ENCODE measurements at regions not wholly inside any gene's neighbourhood (a gene's known extent, or its start where the extent isn't known, plus 50 kb on each side); places are given as distances from the start of the nearest gene placed in this dataset.

- no peak overlapping the region for H3K4me3 Mint-ChIP-seq
- H3K27ac Mint-ChIP-seq = no peak overlapping the region
- H3K36me3 Mint-ChIP-seq (ENCODE audit: insufficient read depth) = no peaks in the 10 kb centered on the region
- H3K4me1 Mint-ChIP-seq (ENCODE audit: low read depth in 2 of 2) = no peaks in the 10 kb centered on the region
- no peaks in the 10 kb centered on the region for H3K9me3 Mint-ChIP-seq
- ATAC-seq (replicated peaks) (no peak), DNase-seq (no peak)
- H3K27me3 Mint-ChIP-seq = no peaks in the 10 kb centered on the region
These were observed 310.1 kb downstream of the MYCN start for GRCh38 chr2:16250466-16250865.

GRCh38 chr2:16250056-16250425 lies 309.7 kb downstream of the MYCN start:
- Mint-ChIP-seq H3K27me3 (no peaks in the 10 kb centered on the region), H3K36me3 (ENCODE audit: insufficient read depth) (no peaks in the 10 kb centered on the region), H3K4me3 (no peak overlapping the region), H3K9me3 (no peaks in the 10 kb centered on the region), H3K27ac (no peak overlapping the region), H3K4me1 (ENCODE audit: low read depth in 2 of 2) (no peaks in the 10 kb centered on the region)
- DNase-seq (no peak), ATAC-seq (replicated peaks) (no peak)

- no peak overlapping the region for H3K4me3 Mint-ChIP-seq
- no peaks in the 10 kb centered on the region for H3K4me1 Mint-ChIP-seq (ENCODE audit: low read depth in 2 of 2)
- no peaks in the 10 kb centered on the region for H3K27me3 Mint-ChIP-seq
- H3K9me3 Mint-ChIP-seq = no peaks in the 10 kb centered on the region
- H3K27ac Mint-ChIP-seq = no peak overlapping the region
- DNase-seq (no peak), ATAC-seq (replicated peaks) (no peak)
- no peaks in the 10 kb centered on the region for H3K36me3 Mint-ChIP-seq (ENCODE audit: insufficient read depth)
These were observed 309.1 kb downstream of the MYCN start for GRCh38 chr2:16249246-16250055.

- Mint-ChIP-seq H3K4me1 (ENCODE audit: low read depth in 2 of 2) (no peaks in the 10 kb centered on the region), H3K4me3 (no peak overlapping the region), H3K36me3 (ENCODE audit: insufficient read depth) (no peaks in the 10 kb centered on the region), H3K9me3 (no peaks in the 10 kb centered on the region), H3K27ac (no peak overlapping the region), H3K27me3 (no peaks in the 10 kb centered on the region)
- ATAC-seq (replicated peaks) (no peak), DNase-seq (no peak)
These were observed 308.3 kb downstream of the MYCN start for GRCh38 chr2:16248571-16249105.

GRCh38 chr2:16247326-16248122 lies 307.2 kb downstream of the MYCN start:
- H3K9me3 Mint-ChIP-seq = no peaks in the 10 kb centered on the region
- H3K36me3 Mint-ChIP-seq (ENCODE audit: insufficient read depth) = no peaks in the 10 kb centered on the region
- no peaks in the 10 kb centered on the region for H3K4me1 Mint-ChIP-seq (ENCODE audit: low read depth in 2 of 2)
- H3K4me3 Mint-ChIP-seq = no peak overlapping the region
- no peak overlapping the region for H3K27ac Mint-ChIP-seq
- DNase-seq (no peak), ATAC-seq (replicated peaks) (no peak)
- H3K27me3 Mint-ChIP-seq = no peaks in the 10 kb centered on the region

- ATAC-seq (replicated peaks) (no peak), DNase-seq (no peak)
- no peaks in the 10 kb centered on the region for H3K4me1 Mint-ChIP-seq (ENCODE audit: low read depth in 2 of 2)
- H3K36me3 Mint-ChIP-seq (ENCODE audit: insufficient read depth) = no peaks in the 10 kb centered on the region
- no peaks in the 10 kb centered on the region for H3K27me3 Mint-ChIP-seq
- H3K4me3 Mint-ChIP-seq = no peak overlapping the region
- H3K27ac Mint-ChIP-seq = no peak overlapping the region
- peaks cover 0 to 1% of the 10 kb centered on the region in 2 donors for H3K9me3 Mint-ChIP-seq
These were observed 306.6 kb downstream of the MYCN start for GRCh38 chr2:16246911-16247310.

GRCh38 chr2:16246281-16246850 lies 306.0 kb downstream of the MYCN start:
- H3K9me3 Mint-ChIP-seq = peaks cover 0 to 1% of the 10 kb centered on the region in 2 donors
- H3K4me1 Mint-ChIP-seq (ENCODE audit: low read depth in 2 of 2) = no peaks in the 10 kb centered on the region
- no peaks in the 10 kb centered on the region for H3K36me3 Mint-ChIP-seq (ENCODE audit: insufficient read depth)
- no peak overlapping the region for H3K4me3 Mint-ChIP-seq
- no peaks in the 10 kb centered on the region for H3K27me3 Mint-ChIP-seq
- no peak overlapping the region for H3K27ac Mint-ChIP-seq
- DNase-seq (no peak), ATAC-seq (replicated peaks) (no peak)

- no peaks in the 10 kb centered on the region for H3K36me3 Mint-ChIP-seq (ENCODE audit: insufficient read depth)
- no peaks in the 10 kb centered on the region for H3K27me3 Mint-ChIP-seq
- peaks cover 0 to 1% of the 10 kb centered on the region in 2 donors for H3K9me3 Mint-ChIP-seq
- H3K27ac Mint-ChIP-seq = no peak overlapping the region
- H3K4me3 Mint-ChIP-seq = no peak overlapping the region
- no peak for DNase-seq
- no peaks in the 10 kb centered on the region for H3K4me1 Mint-ChIP-seq (ENCODE audit: low read depth in 2 of 2)
- no peak for ATAC-seq (replicated peaks)
These were observed 305.2 kb downstream of the MYCN start for GRCh38 chr2:16245481-16246054.

- ATAC-seq (replicated peaks) = no peak
- H3K4me1 Mint-ChIP-seq (ENCODE audit: low read depth in 2 of 2) = no peaks in the 10 kb centered on the region
- H3K27ac Mint-ChIP-seq = no peak overlapping the region
- no peak overlapping the region for H3K4me3 Mint-ChIP-seq
- peaks cover 0 to 1% of the 10 kb centered on the region in 2 donors for H3K9me3 Mint-ChIP-seq
- no peak for DNase-seq
- no peaks in the 10 kb centered on the region for H3K27me3 Mint-ChIP-seq
- no peaks in the 10 kb centered on the region for H3K36me3 Mint-ChIP-seq (ENCODE audit: insufficient read depth)
These were observed 304.6 kb downstream of the MYCN start for GRCh38 chr2:16244966-16245320.

GRCh38 chr2:16244153-16244965 lies 304.0 kb downstream of the MYCN start:
- H3K36me3 Mint-ChIP-seq (ENCODE audit: insufficient read depth) = no peaks in the 10 kb centered on the region
- H3K4me1 Mint-ChIP-seq (ENCODE audit: low read depth in 2 of 2) = no peaks in the 10 kb centered on the region
- ATAC-seq (replicated peaks) = no peak
- no peak overlapping the region for H3K4me3 Mint-ChIP-seq
- H3K27me3 Mint-ChIP-seq = no peaks in the 10 kb centered on the region
- no peak overlapping the region for H3K27ac Mint-ChIP-seq
- H3K9me3 Mint-ChIP-seq = peaks cover 0 to 1% of the 10 kb centered on the region in 2 donors
- DNase-seq = no peak

- no peaks in the 10 kb centered on the region for H3K36me3 Mint-ChIP-seq (ENCODE audit: insufficient read depth)
- no peak for ATAC-seq (replicated peaks)
- H3K4me1 Mint-ChIP-seq (ENCODE audit: low read depth in 2 of 2) = no peaks in the 10 kb centered on the region
- no peak for DNase-seq
- H3K4me3 Mint-ChIP-seq = no peak overlapping the region
- H3K27me3 Mint-ChIP-seq = no peaks in the 10 kb centered on the region
- no peak overlapping the region for H3K27ac Mint-ChIP-seq
- H3K9me3 Mint-ChIP-seq = peaks cover 0 to 1% of the 10 kb centered on the region in 2 donors
These were observed 303.2 kb downstream of the MYCN start for GRCh38 chr2:16243411-16243996.

- peaks cover 0 to 1% of the 10 kb centered on the region in 2 donors for H3K9me3 Mint-ChIP-seq
- no peak overlapping the region for H3K27ac Mint-ChIP-seq
- H3K4me3 Mint-ChIP-seq = no peak overlapping the region
- ATAC-seq (replicated peaks) (no peak), DNase-seq (no peak)
- no peaks in the 10 kb centered on the region for H3K27me3 Mint-ChIP-seq
- H3K36me3 Mint-ChIP-seq (ENCODE audit: insufficient read depth) = no peaks in the 10 kb centered on the region
- no peaks in the 10 kb centered on the region for H3K4me1 Mint-ChIP-seq (ENCODE audit: low read depth in 2 of 2)
These were observed 302.6 kb downstream of the MYCN start for GRCh38 chr2:16242906-16243305.

Data from effector memory CD8-positive, alpha-beta T cell (primary cell).